Upper lobe of left lung (tissue), 6 donors: ENCODE measurements at regions not wholly inside any gene's neighbourhood (a gene's known extent, or its start where the extent isn't known, plus 50 kb on each side); places are given as distances from the start of the nearest gene placed in this dataset.

ENCODE experiments used
- ATAC-seq, 2 donors: fragments of 200-7000 bp; cut with Tn5 transposase; one replicate each; pipeline ENCODE4 v1.9.1; 2022; ENCODE audit warnings: mild to moderate bottlenecking in 2 of 2, moderate library complexity in 2 of 2; ENCODE audit not compliant: low FRiP score in 2 of 2
- DNase-seq, 2 donors: peaks; one replicate each; pipeline ENCODE4 v3.0.0-alpha.2; 2019 to 2020
- H3K27ac ChIP-seq, 4 donors: fragments of 200-600 bp; sonication (generic); one replicate each; pipeline ENCODE4 v1.5.1; 2016 to 2019
- H3K27me3 ChIP-seq, 4 donors: fragments of 200-600 bp; sonication (generic); one replicate each; pipeline ENCODE4 v1.5.1; 2017 to 2019
- H3K36me3 ChIP-seq, 4 donors: fragments of 200-600 bp; sonication (generic); one replicate each; pipeline ENCODE4 v1.5.1; 2016 to 2019
- H3K4me1 ChIP-seq, 4 donors: fragments of 200-600 bp; sonication (generic); one replicate each; pipeline ENCODE4 v1.5.1; 2018 to 2019
- H3K4me3 ChIP-seq, 4 donors: fragments of 200-600 bp; sonication (generic); one replicate each; pipeline ENCODE4 v1.5.1; 2017 to 2019; ENCODE audit warnings: mild to moderate bottlenecking in 2 of 4, moderate library complexity in 1 of 4
- H3K9me3 ChIP-seq, 4 donors: fragments of 200-600 bp; sonication (generic); one replicate each; pipeline ENCODE4 v1.5.1; 2018 to 2019
- EP300 ChIP-seq, 4 donors: sonication (generic); formaldehyde crosslinking; IDR thresholded peaks; one replicate each; pipeline ENCODE4 v1.5.1; 2017; ENCODE audit warnings: antibody characterized with exemption in 4 of 4, control low read depth in 2 of 4
- POLR2A ChIP-seq, 4 donors: fragments of 450-650 bp; IDR thresholded peaks; one replicate each; pipeline ENCODE4 v1.5.1; 2016 to 2017; ENCODE audit warnings: antibody characterized with exemption in 4 of 4, mild to moderate bottlenecking in 2 of 4
- POLR2AphosphoS5 ChIP-seq, 2 donors: sonication (generic); formaldehyde crosslinking; IDR thresholded peaks; one replicate each; pipeline ENCODE4 v1.5.1; 2017; ENCODE audit warnings: antibody characterized with exemption in 2 of 2
- WGBS, 2 donors: methylation state at CpG; one replicate each; pipeline ENCODE4 v1.1.5; 2017 to 2018; 5-methylcytosine and 5-hydroxymethylcytosine counted together
- TF ChIP-seq, protein P1 (sequence below), 6 experiments: fragments of 450-650 bp in 4 of 6; fragments of 200-600 bp in 2 of 6; sonication (generic) in 2 of 6; IDR thresholded peaks; one replicate each; pipeline ENCODE4 v1.5.1; 2016 to 2019; ENCODE audit warnings: antibody characterized with exemption in 6 of 6
- donor health status: DM: no; HTN: no; CAD: no; lungs with moderate emphysema.
- donor health status: DM: no; HTN: yes; CAD: no; lungs with severe emphysema.

DNA sequence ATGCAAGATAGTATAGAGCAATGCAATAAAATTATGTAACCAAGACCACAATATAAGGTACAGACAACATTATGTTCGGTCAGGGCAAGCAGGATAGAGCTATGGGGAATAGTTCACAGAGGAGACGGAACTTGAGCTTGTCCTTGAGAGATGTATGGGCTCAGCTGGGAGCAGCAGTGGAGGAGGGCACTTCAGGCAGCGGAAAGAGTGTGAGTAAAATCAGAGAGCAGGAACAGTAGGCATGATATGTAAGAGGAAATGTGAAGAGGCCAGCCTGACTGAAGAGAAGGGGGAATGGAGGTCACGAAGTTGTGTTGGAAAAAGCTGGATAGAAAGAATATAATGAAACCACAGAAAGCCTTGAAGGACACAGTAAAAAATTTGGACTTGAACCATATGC, 217.2 kb upstream of the NOCT start:
- TF ChIP-seq, protein P1, sequence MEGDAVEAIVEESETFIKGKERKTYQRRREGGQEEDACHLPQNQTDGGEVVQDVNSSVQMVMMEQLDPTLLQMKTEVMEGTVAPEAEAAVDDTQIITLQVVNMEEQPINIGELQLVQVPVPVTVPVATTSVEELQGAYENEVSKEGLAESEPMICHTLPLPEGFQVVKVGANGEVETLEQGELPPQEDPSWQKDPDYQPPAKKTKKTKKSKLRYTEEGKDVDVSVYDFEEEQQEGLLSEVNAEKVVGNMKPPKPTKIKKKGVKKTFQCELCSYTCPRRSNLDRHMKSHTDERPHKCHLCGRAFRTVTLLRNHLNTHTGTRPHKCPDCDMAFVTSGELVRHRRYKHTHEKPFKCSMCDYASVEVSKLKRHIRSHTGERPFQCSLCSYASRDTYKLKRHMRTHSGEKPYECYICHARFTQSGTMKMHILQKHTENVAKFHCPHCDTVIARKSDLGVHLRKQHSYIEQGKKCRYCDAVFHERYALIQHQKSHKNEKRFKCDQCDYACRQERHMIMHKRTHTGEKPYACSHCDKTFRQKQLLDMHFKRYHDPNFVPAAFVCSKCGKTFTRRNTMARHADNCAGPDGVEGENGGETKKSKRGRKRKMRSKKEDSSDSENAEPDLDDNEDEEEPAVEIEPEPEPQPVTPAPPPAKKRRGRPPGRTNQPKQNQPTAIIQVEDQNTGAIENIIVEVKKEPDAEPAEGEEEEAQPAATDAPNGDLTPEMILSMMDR (IDR thresholded peaks at IDR 0.05): no peak
- Histone ChIP-seq H3K4me1 (no peaks in the 10 kb centered on the region), H3K36me3 (no peaks in the 10 kb centered on the region), H3K27ac (no peak overlapping the region), H3K4me3 (no peak overlapping the region), H3K27me3 (no peaks in the 10 kb centered on the region), H3K9me3 (no peaks in the 10 kb centered on the region)
- DNase-seq: no peak
- no peak for ATAC-seq
- 63 to 67% methylated on average over 4 of the region's 4 CpGs for WGBS, 2 donors

DNA sequence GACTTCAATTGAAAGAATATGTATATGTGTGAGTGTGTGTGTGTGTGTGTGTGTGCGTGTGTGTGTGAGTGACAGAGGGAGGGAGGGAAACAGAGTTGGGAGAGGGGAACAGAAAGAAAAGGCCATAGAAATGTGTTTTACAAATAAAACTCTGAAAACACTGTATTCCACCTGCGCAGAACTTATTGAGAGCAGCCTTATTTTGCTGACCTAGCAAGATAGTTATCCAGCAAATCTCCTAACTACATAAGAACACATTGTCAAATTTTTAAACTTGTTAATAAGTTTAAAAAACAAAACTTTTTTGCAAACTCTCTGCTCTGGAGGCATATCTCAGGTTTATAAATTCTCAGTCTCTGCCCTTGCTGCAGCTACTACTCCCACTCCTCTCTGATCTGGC, 217.9 kb upstream of the NOCT start:
- no peak for TF ChIP-seq EP300 (IDR thresholded peaks at IDR 0.05)
- TF ChIP-seq POLR2A (IDR thresholded peaks at IDR 0.05): no peak
- no peak for TF ChIP-seq POLR2AphosphoS5 (IDR thresholded peaks at IDR 0.05)
- TF ChIP-seq, protein P1 (IDR thresholded peaks at IDR 0.05): no peak
- H3K9me3 ChIP-seq: no peaks in the 10 kb centered on the region
- H3K4me3 ChIP-seq: no peak overlapping the region
- ATAC-seq: no peak
- WGBS, 2 donors: 80 to 91% methylated on average over 2 of the region's 2 CpGs
- H3K27ac ChIP-seq: no peak overlapping the region
- no peaks in the 10 kb centered on the region for H3K4me1 ChIP-seq
- no peaks in the 10 kb centered on the region for H3K27me3 ChIP-seq
- DNase-seq: no peak
- no peaks in the 10 kb centered on the region for H3K36me3 ChIP-seq

DNA sequence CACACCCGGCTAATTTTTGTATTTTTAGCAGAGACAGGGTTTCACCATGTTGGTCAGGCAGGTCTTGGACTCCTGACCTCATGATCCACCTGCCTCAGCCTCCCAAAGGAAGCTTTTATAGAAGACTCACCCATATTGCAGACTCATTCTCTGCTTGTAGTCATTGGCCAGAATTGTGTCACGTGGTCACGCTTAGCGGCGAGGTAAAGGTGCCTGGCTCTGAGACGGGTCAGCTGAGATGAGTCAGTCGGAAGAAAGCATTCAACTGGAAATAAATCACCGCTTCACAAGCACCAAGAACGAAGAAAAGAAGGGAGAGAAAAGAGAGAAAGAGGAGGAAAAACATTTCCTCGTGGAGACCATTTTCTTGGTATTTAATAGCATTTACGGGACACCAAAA, 218.8 kb upstream of the NOCT start:
- TF ChIP-seq, protein P1 (IDR thresholded peaks at IDR 0.05): no peak
- no peak for TF ChIP-seq POLR2AphosphoS5 (IDR thresholded peaks at IDR 0.05)
- no peak for TF ChIP-seq POLR2A (IDR thresholded peaks at IDR 0.05)
- no peak for TF ChIP-seq EP300 (IDR thresholded peaks at IDR 0.05)
- Histone ChIP-seq H3K36me3 (no peaks in the 10 kb centered on the region), H3K9me3 (no peaks in the 10 kb centered on the region), H3K4me1 (no peaks in the 10 kb centered on the region), H3K27me3 (no peaks in the 10 kb centered on the region), H3K4me3 (no peak overlapping the region), H3K27ac (no peak overlapping the region)
- 92 to 93% methylated on average over 11 of the region's 11 CpGs for WGBS, 2 donors
- DNase-seq: no peak
- no peak for ATAC-seq

DNA sequence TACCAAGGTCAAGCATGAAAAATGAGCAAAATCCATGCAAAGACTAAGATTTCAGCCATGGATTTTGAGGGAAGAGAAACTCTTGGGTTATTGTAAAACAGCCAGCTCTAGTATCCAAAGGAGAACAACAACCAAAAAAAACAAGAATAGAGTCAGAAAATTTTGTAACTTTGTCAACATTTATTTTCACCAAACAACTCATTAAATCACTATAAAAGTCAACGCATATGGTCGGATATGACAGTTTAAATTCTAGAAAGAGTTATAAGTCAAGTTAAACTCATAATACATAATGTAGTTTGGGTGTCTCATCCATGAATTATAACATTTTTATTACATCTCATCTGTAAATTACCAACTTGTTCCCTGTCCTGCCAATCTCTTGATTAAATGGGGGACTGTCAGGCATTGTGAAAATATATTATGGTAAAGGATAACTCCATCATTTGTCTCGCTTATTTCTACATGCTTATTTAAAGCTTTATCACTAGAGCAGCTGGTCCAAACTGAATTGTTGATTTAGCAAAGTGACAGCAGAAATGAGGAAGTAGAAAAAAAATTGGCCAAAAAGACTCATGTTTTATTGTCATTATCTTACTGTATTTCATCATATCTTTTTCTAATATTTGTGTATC, 224.8 kb upstream of the NOCT start:
- ATAC-seq (no peak), DNase-seq (no peak)
- H3K27ac ChIP-seq: no peak overlapping the region
- no peaks in the 10 kb centered on the region for H3K36me3 ChIP-seq
- no peaks in the 10 kb centered on the region for H3K9me3 ChIP-seq
- H3K4me1 ChIP-seq: no peaks in the 10 kb centered on the region
- no peak overlapping the region for H3K4me3 ChIP-seq
- WGBS, 2 donors: 73 to 75% methylated on average over 3 of the region's 3 CpGs
- H3K27me3 ChIP-seq: no peaks in the 10 kb centered on the region
- TF ChIP-seq EP300 (IDR thresholded peaks at IDR 0.05): no peak
- TF ChIP-seq, protein P1 (IDR thresholded peaks at IDR 0.05): no peak
- TF ChIP-seq POLR2AphosphoS5 (IDR thresholded peaks at IDR 0.05): no peak
- TF ChIP-seq POLR2A (IDR thresholded peaks at IDR 0.05): no peak

DNA sequence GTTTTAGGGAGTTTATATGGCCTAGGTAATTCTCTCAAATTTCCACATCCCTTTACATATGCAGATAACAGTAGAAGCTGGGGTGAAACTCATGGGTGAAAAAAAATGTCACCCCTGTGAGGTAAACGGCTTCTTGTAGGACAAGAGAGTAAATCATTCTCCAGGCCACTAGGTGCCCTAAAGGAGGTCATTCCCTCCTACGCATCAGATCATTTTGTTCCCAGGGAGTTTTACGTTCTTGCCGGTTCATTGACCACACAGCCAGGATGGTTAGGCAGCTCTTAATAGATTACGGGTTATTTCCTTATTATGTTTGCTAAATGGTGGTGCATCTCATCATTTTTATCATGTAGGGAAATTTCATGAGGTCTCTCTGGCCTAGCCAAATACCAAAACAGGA, 225.8 kb upstream of the NOCT start:
- ATAC-seq (no peak), DNase-seq (no peak)
- no peaks in the 10 kb centered on the region for H3K27me3 ChIP-seq
- H3K4me3 ChIP-seq: no peak overlapping the region
- H3K4me1 ChIP-seq: no peaks in the 10 kb centered on the region
- TF ChIP-seq EP300 (IDR thresholded peaks at IDR 0.05) (no peak), POLR2A (IDR thresholded peaks at IDR 0.05) (no peak), POLR2AphosphoS5 (IDR thresholded peaks at IDR 0.05) (no peak)
- TF ChIP-seq, protein P1 (IDR thresholded peaks at IDR 0.05): no peak
- WGBS, 2 donors: 88 to 99% methylated on average over 5 of the region's 5 CpGs
- H3K36me3 ChIP-seq: no peaks in the 10 kb centered on the region
- H3K9me3 ChIP-seq: no peaks in the 10 kb centered on the region
- H3K27ac ChIP-seq: no peak overlapping the region
